Thyroid gland (tissue), 4 donors: ENCODE measurements at regions not wholly inside any gene's neighbourhood (a gene's known extent, or its start where the extent isn't known, plus 50 kb on each side); places are given as distances from the start of the nearest gene placed in this dataset.

ENCODE experiments used
- DNase-seq, 2 donors: peaks; one replicate each; pipeline ENCODE4 v3.0.0-alpha.2; 2019
- H3K27ac ChIP-seq, 3 donors: fragments of 200-600 bp; sonication (generic); 1 replicate in 2 of 3; 2 replicates in 1 of 3; pipeline ENCODE4 v1.5.1; 2016 to 2019; ENCODE audit warnings: mild to moderate bottlenecking in 1 of 3, moderate library complexity in 1 of 3
- H3K27me3 ChIP-seq: fragments of 200-600 bp; sonication (generic); one replicate; pipeline ENCODE4 v1.5.1; 2019
- H3K36me3 ChIP-seq, 2 donors: fragments of 200-600 bp; sonication (generic); one replicate each; pipeline ENCODE4 v1.5.1; 2016 to 2019
- H3K4me1 ChIP-seq, 2 donors: fragments of 200-600 bp; sonication (generic); one replicate each; pipeline ENCODE4 v1.5.1; 2017 to 2019
- H3K4me3 ChIP-seq, 3 donors: fragments of 200-600 bp; sonication (generic); replicated peaks in 1 of 3; 1 replicate in 2 of 3; 2 replicates in 1 of 3; pipeline ENCODE4 v1.5.1; 2016; ENCODE audit warnings: mild to moderate bottlenecking in 1 of 3
- H3K9me3 ChIP-seq: fragments of 200-600 bp; sonication (generic); one replicate; pipeline ENCODE4 v1.5.1; 2017
- CTCF ChIP-seq, 6 experiments: fragments of 200-600 bp in 3 of 6; fragments of 450-650 bp in 3 of 6; sonication (generic) in 3 of 6; IDR thresholded peaks; one replicate each; pipeline ENCODE4 v1.5.1; 2016 to 2019; ENCODE audit warnings: antibody characterized with exemption in 6 of 6, mild to moderate bottlenecking in 2 of 6, inconsistent platforms in 1 of 6, moderate library complexity in 1 of 6
- POLR2A ChIP-seq, 2 donors: fragments of 450-650 bp; IDR thresholded peaks; one replicate each; pipeline ENCODE4 v1.6.1; 2017; ENCODE audit warnings: antibody characterized with exemption in 2 of 2, mild to moderate bottlenecking in 2 of 2, moderate library complexity in 1 of 2
- WGBS, 2 donors: methylation state at CpG; one replicate each; pipeline ENCODE4 v1.1.5; 2017; 5-methylcytosine and 5-hydroxymethylcytosine counted together
- intact Hi-C: fragments of 100-400 bp; cut with DNase I; formaldehyde crosslinking; loops from one replicate; pipeline ENCODE4 v1.15.1; 2023

- intact Hi-C loops: no loop called here
- H3K27ac ChIP-seq: no peak overlapping the region
- no peaks in the 10 kb centered on the region for H3K36me3 ChIP-seq
- no peak for TF ChIP-seq CTCF (IDR thresholded peaks at IDR 0.05)
- TF ChIP-seq POLR2A (IDR thresholded peaks at IDR 0.05): no peak
- DNase-seq: no peak
- 94 to 97% methylated on average over 5 of the region's 5 CpGs for whole genome bisulfite sequencing, 2 donors
- H3K4me1 ChIP-seq: no peaks in the 10 kb centered on the region
- no peaks in the 10 kb centered on the region for H3K9me3 ChIP-seq
- H3K4me3 ChIP-seq: no peak overlapping the region
- H3K27me3 ChIP-seq: no peaks in the 10 kb centered on the region
Observed at GRCh38 chr12:17276196-17276595, 670.2 kb upstream of the LMO3 start.

GRCh38 chr12:17266856-17267255, 660.9 kb upstream of the LMO3 start:
- Histone ChIP-seq H3K9me3 (no peaks in the 10 kb centered on the region), H3K27me3 (no peaks in the 10 kb centered on the region), H3K27ac (no peak overlapping the region), H3K4me3 (no peak overlapping the region), H3K4me1 (no peaks in the 10 kb centered on the region), H3K36me3 (no peaks in the 10 kb centered on the region)
- no peak for TF ChIP-seq CTCF (IDR thresholded peaks at IDR 0.05)
- TF ChIP-seq POLR2A (IDR thresholded peaks at IDR 0.05): no peak
- whole genome bisulfite sequencing, 2 donors: 91 to 92% methylated on average over 5 of the region's 5 CpGs
- no peak for DNase-seq
- intact Hi-C loops: no loop called here

- Histone ChIP-seq H3K36me3 (no peaks in the 10 kb centered on the region), H3K27me3 (no peaks in the 10 kb centered on the region), H3K4me1 (no peaks in the 10 kb centered on the region), H3K9me3 (no peaks in the 10 kb centered on the region), H3K27ac (no peak overlapping the region), H3K4me3 (no peak overlapping the region)
- TF ChIP-seq CTCF (IDR thresholded peaks at IDR 0.05): no peak
- TF ChIP-seq POLR2A (IDR thresholded peaks at IDR 0.05): no peak
- no peak for DNase-seq
- intact Hi-C loops: no loop called here
- WGBS, 2 donors: 94 to 97% methylated on average over 2 of the region's 2 CpGs
Observed at GRCh38 chr12:17264603-17265002, 658.6 kb upstream of the LMO3 start.

- no peak for TF ChIP-seq POLR2A (IDR thresholded peaks at IDR 0.05)
- no peak for TF ChIP-seq CTCF (IDR thresholded peaks at IDR 0.05)
- no peak for DNase-seq
- 90 to 94% methylated on average over 4 of the region's 4 CpGs for WGBS, 2 donors
- Histone ChIP-seq H3K27ac (no peak overlapping the region), H3K27me3 (no peaks in the 10 kb centered on the region), H3K4me1 (no peaks in the 10 kb centered on the region), H3K36me3 (no peaks in the 10 kb centered on the region), H3K9me3 (no peaks in the 10 kb centered on the region), H3K4me3 (no peak overlapping the region)
- intact Hi-C loops: no loop called here
Observed at GRCh38 chr12:17239874-17240273, 633.9 kb upstream of the LMO3 start.

- no peak for DNase-seq
- WGBS, 2 donors: 77 to 82% methylated on average over 5 of the region's 5 CpGs
- intact Hi-C loops: no loop called here
- H3K4me3 ChIP-seq: no peak overlapping the region
- H3K27me3 ChIP-seq: no peaks in the 10 kb centered on the region
- H3K36me3 ChIP-seq: no peaks in the 10 kb centered on the region
- no peak overlapping the region for H3K27ac ChIP-seq
- no peaks in the 10 kb centered on the region for H3K9me3 ChIP-seq
- H3K4me1 ChIP-seq: no peaks in the 10 kb centered on the region
- TF ChIP-seq POLR2A (IDR thresholded peaks at IDR 0.05): no peak
Observed at GRCh38 chr12:17235996-17236395, 630.0 kb upstream of the LMO3 start.
